H1 (cell line): ENCODE measurements at regions not wholly inside any gene's neighbourhood (a gene's known extent, or its start where the extent isn't known, plus 50 kb on each side); places are given as distances from the start of the nearest gene placed in this dataset.

ENCODE experiments used
- CTCF ChIA-PET: fragments of 300-600 bp; sonication (Branson Sonifier 250); formaldehyde crosslinking; loops from one replicate; lab custom pipeline; 2021; ENCODE audit not compliant: partially characterized antibody; lab: Charles Lee
- POLR2A ChIA-PET: fragments of 300-600 bp; sonication (Branson Sonifier 250); formaldehyde crosslinking; loops from one replicate; lab custom pipeline; 2021; ENCODE audit warnings: inconsistent platforms; ENCODE audit not compliant: partially characterized antibody; lab: Charles Lee
- DNase-seq, 2 experiments: peaks; one replicate each; pipeline versions ENCODE4 v3.0.0 to v3.0.0-alpha.2; 2010 to 2022; ENCODE audit warnings: low spot score in 2 of 2, low read depth in 1 of 2, mixed read lengths in 1 of 2
- FAIRE-seq: peaks from 2 replicates; lab custom pipeline; 2011; peaks lifted over from hg19 to GRCh38; lab: Jason Lieb, UNC
- H2AFZ ChIP-seq: 2 replicates; pipeline ENCODE4 v1.8.1; 2012; ENCODE audit warnings: low read length, inconsistent platforms
- H2AK5ac ChIP-seq: 2 replicates; pipeline ENCODE4 v1.6.1; 2013; ENCODE audit warnings: low read depth, low read length
- H2BK120ac ChIP-seq: replicated peaks from 2 replicates; pipeline ENCODE3; 2013; ENCODE audit warnings: low read depth, low read length, inconsistent platforms
- H2BK12ac ChIP-seq: 2 replicates; pipeline ENCODE4 v1.6.1; 2013; ENCODE audit warnings: low read depth, low read length
- H2BK15ac ChIP-seq: 2 replicates; pipeline ENCODE4 v1.6.1; 2013; ENCODE audit warnings: low read length
- H2BK20ac ChIP-seq: 2 replicates; pipeline ENCODE4 v1.6.1; 2013; ENCODE audit warnings: low read length
- H2BK5ac ChIP-seq: 2 replicates; pipeline ENCODE4 v1.6.1; 2013; ENCODE audit warnings: low read depth, low read length
- H3K14ac ChIP-seq: 2 replicates; pipeline ENCODE4 v1.6.1; 2013; ENCODE audit warnings: inconsistent platforms; ENCODE audit not compliant: insufficient read length
- H3K18ac ChIP-seq: 2 replicates; pipeline ENCODE4 v1.6.1; 2013; ENCODE audit warnings: low read length; ENCODE audit errors: extremely low read depth
- H3K23ac ChIP-seq: 2 replicates; pipeline ENCODE4 v1.6.1; 2013; ENCODE audit warnings: inconsistent platforms; ENCODE audit not compliant: insufficient read length
- H3K23me2 ChIP-seq: 2 replicates; pipeline ENCODE4 v1.6.1; 2013; ENCODE audit warnings: low read depth, low read length
- H3K27ac ChIP-seq: 2 replicates; pipeline ENCODE4 v1.6.1; 2011; ENCODE audit warnings: low read depth, low read length, inconsistent platforms
- H3K27me3 ChIP-seq, 4 experiments: replicated peaks in 1 of 4; 1 replicate in 1 of 4; 2 replicates in 3 of 4; pipeline versions ENCODE4 v1.6.1 to v1.8.1; 2011 to 2013; ENCODE audit warnings: low read length in 3 of 4, mild to moderate bottlenecking in 3 of 4, inconsistent platforms in 2 of 4, mixed read lengths in 2 of 4, moderate library complexity in 1 of 4; ENCODE audit not compliant: control insufficient read depth in 3 of 4, insufficient read depth in 3 of 4; ENCODE audit errors: extremely low read depth in 1 of 4
- H3K36me3 ChIP-seq, 4 experiments: 2 replicates each; pipeline versions ENCODE4 v1.6.1 to v1.8.1; 2011 to 2013; ENCODE audit warnings: mild to moderate bottlenecking in 4 of 4, low read length in 3 of 4, moderate library complexity in 2 of 4, control low read depth in 1 of 4, inconsistent platforms in 1 of 4; ENCODE audit not compliant: insufficient read depth in 4 of 4, control insufficient read depth in 2 of 4
- H3K4ac ChIP-seq: replicated peaks from 2 replicates; pipeline ENCODE3; 2013; ENCODE audit warnings: low read length, low read depth, mixed read lengths, inconsistent platforms; ENCODE audit not compliant: insufficient read length
- H3K4me1 ChIP-seq, 4 experiments: replicated peaks in 1 of 4; 1 replicate in 1 of 4; 2 replicates in 3 of 4; pipeline versions ENCODE4 v1.6.1 to v1.8.1; 2011 to 2013; ENCODE audit warnings: low read length in 3 of 4, inconsistent platforms in 2 of 4, mixed read lengths in 1 of 4; ENCODE audit not compliant: insufficient read depth in 4 of 4, control insufficient read depth in 3 of 4
- H3K4me2 ChIP-seq, 2 experiments: 2 replicates each; pipeline versions ENCODE4 v1.6.1 to v1.8.1; 2011 to 2013; ENCODE audit warnings: low read depth in 2 of 2, low read length in 2 of 2, control low read depth in 1 of 2, inconsistent platforms in 1 of 2, mild to moderate bottlenecking in 1 of 2; ENCODE audit not compliant: insufficient read depth in 1 of 2
- H3K4me3 ChIP-seq, 4 experiments: fragments of 200-600, 300-600 bp in 1 of 4; sonication (generic), shearing (Covaris generic), sonication (Bioruptor Twin) in 1 of 4; 2 replicates each; pipeline versions ENCODE4 v1.5.1 to v1.8.1; 2011 to 2016; ENCODE audit warnings: low read length in 4 of 4, low read depth in 3 of 4, control low read depth in 2 of 4, inconsistent platforms in 2 of 4, mild to moderate bottlenecking in 2 of 4, mixed read lengths in 1 of 4, moderate library complexity in 1 of 4; ENCODE audit not compliant: insufficient read depth in 2 of 4; ENCODE audit errors: extremely low read depth in 1 of 4
- H3K56ac ChIP-seq: replicated peaks from 2 replicates; pipeline ENCODE3; 2013; ENCODE audit warnings: low read depth, mild to moderate bottlenecking, mixed read lengths, low read length, inconsistent platforms; ENCODE audit not compliant: insufficient read length
- H3K79me1 ChIP-seq: 2 replicates; pipeline ENCODE4 v1.6.1; 2013; ENCODE audit warnings: low read depth, low read length, control low read depth
- H3K79me2 ChIP-seq, 2 experiments: 2 replicates each; pipeline versions ENCODE4 v1.6.1 to v1.8.1; 2012 to 2013; ENCODE audit warnings: low read length in 2 of 2, mild to moderate bottlenecking in 2 of 2, inconsistent platforms in 1 of 2; ENCODE audit not compliant: insufficient read depth in 2 of 2, control insufficient read depth in 1 of 2
- H3K9ac ChIP-seq, 4 experiments: replicated peaks in 1 of 4; 1 replicate in 1 of 4; 2 replicates in 3 of 4; pipeline versions ENCODE4 v1.6.1 to v1.8.1; 2011 to 2013; ENCODE audit warnings: low read depth in 3 of 4, low read length in 3 of 4, control low read depth in 2 of 4, mild to moderate bottlenecking in 2 of 4, moderate library complexity in 2 of 4, inconsistent platforms in 1 of 4; ENCODE audit errors: extremely low read depth in 1 of 4
- H3K9me3 ChIP-seq, 2 experiments: 2 replicates each; pipeline versions ENCODE4 v1.6.1 to v1.8.1; 2012 to 2013; ENCODE audit warnings: mild to moderate bottlenecking in 2 of 2, moderate library complexity in 2 of 2, control low read depth in 1 of 2, inconsistent platforms in 1 of 2, low read depth in 1 of 2, low read length in 1 of 2, mixed read lengths in 1 of 2; ENCODE audit not compliant: insufficient read depth in 2 of 2
- H4K20me1 ChIP-seq, 2 experiments: replicated peaks in 1 of 2; 2 replicates each; pipeline versions ENCODE3 to v1.8.1; 2011 to 2013; ENCODE audit warnings: inconsistent platforms in 2 of 2, low read length in 2 of 2, mild to moderate bottlenecking in 1 of 2; ENCODE audit not compliant: insufficient read depth in 2 of 2, control insufficient read depth in 1 of 2
- H4K5ac ChIP-seq: 2 replicates; pipeline ENCODE4 v1.6.1; 2013; ENCODE audit warnings: low read length, low read depth, mixed read lengths, inconsistent platforms; ENCODE audit not compliant: insufficient read length
- H4K8ac ChIP-seq: 2 replicates; pipeline ENCODE4 v1.8.0; 2013; ENCODE audit warnings: mild to moderate bottlenecking, moderate library complexity, low read length, inconsistent platforms; ENCODE audit not compliant: insufficient read depth; ENCODE audit errors: extremely low read depth
- H4K91ac ChIP-seq: replicated peaks from 2 replicates; pipeline ENCODE3; 2013; ENCODE audit warnings: low read length, mixed read lengths, inconsistent platforms; ENCODE audit not compliant: insufficient read length
- BACH1 ChIP-seq: IDR thresholded peaks from 2 replicates; pipeline ENCODE4 v1.6.1; 2012; ENCODE audit warnings: low read length, improper control_type of control experiment
- CBX5 ChIP-seq: fragments of 300-800, 300-1000 bp; sonication (generic); IDR thresholded peaks from 2 replicates; pipeline ENCODE4 v1.7.1; 2016; ENCODE audit warnings: antibody characterized with exemption, low read length, low read depth
- EGR1 ChIP-seq: IDR thresholded peaks from 2 replicates; pipeline ENCODE4 v1.6.1; 2011; ENCODE audit warnings: low read depth, low read length, borderline replicate concordance
- EP300 ChIP-seq, 2 experiments: IDR thresholded peaks; 1 replicate in 1 of 2; 2 replicates in 1 of 2; pipeline ENCODE4 v1.6.1; 2011 to 2012; ENCODE audit warnings: low read depth in 2 of 2, low read length in 2 of 2, mild to moderate bottlenecking in 2 of 2, borderline replicate concordance in 1 of 2, inconsistent platforms in 1 of 2, moderate library complexity in 1 of 2
- EZH2 ChIP-seq: fragments of 200-600 bp; sonication (generic); IDR thresholded peaks from 2 replicates; pipeline ENCODE4 v1.7.1; 2012; ENCODE audit warnings: low read depth, mild to moderate bottlenecking, moderate library complexity, low read length, inconsistent platforms; ENCODE audit not compliant: severe bottlenecking
- KDM4A ChIP-seq: IDR thresholded peaks from one replicate; pipeline ENCODE4 v1.7.1; 2012; ENCODE audit warnings: low read depth, mild to moderate bottlenecking, moderate library complexity, low read length, inconsistent platforms; ENCODE audit not compliant: severe bottlenecking
- POU5F1 ChIP-seq: IDR thresholded peaks from 2 replicates; pipeline ENCODE4 v1.6.1; 2011; ENCODE audit warnings: low read depth, mild to moderate bottlenecking, low read length, moderate library complexity
- RAD21 ChIP-seq, 2 experiments: IDR thresholded peaks in 1 of 2; conservative IDR thresholded peaks in 1 of 2; 2 replicates each; pipeline ENCODE4 v1.6.1; 2011; ENCODE audit warnings: low read depth in 2 of 2, low read length in 2 of 2, improper control_type of control experiment in 1 of 2, inconsistent platforms in 1 of 2, mild to moderate bottlenecking in 1 of 2, moderate library complexity in 1 of 2
- RXRA ChIP-seq: IDR thresholded peaks from 2 replicates; pipeline ENCODE4 v1.6.1; 2011; ENCODE audit warnings: low read depth, mild to moderate bottlenecking, low read length, moderate library complexity; ENCODE audit not compliant: insufficient read depth
- SAP30 ChIP-seq: fragments of 300-600 bp; sonication (generic); IDR thresholded peaks from 2 replicates; pipeline ENCODE4 v1.7.1; 2012; ENCODE audit warnings: low read length, moderate library complexity, mild to moderate bottlenecking, inconsistent platforms; ENCODE audit not compliant: insufficient read depth, insufficient replicate concordance
- SIRT6 ChIP-seq: IDR thresholded peaks from one replicate; pipeline ENCODE4 v1.7.1; 2012; ENCODE audit warnings: low read length, inconsistent platforms
- SIX5 ChIP-seq: IDR thresholded peaks from 2 replicates; pipeline ENCODE4 v1.6.1; 2011; ENCODE audit warnings: mild to moderate bottlenecking, low read depth, low read length
- SP4 ChIP-seq: IDR thresholded peaks from 2 replicates; pipeline ENCODE4 v1.6.1; 2012; ENCODE audit warnings: low read length, inconsistent platforms
- SUZ12 ChIP-seq: fragments of 200-600 bp; sonication (generic); IDR thresholded peaks from 2 replicates; pipeline ENCODE4 v1.6.1; 2012; ENCODE audit warnings: mild to moderate bottlenecking, inconsistent platforms, low read length, moderate library complexity, mixed read lengths
- ZNF274 ChIP-seq: IDR thresholded peaks from 2 replicates; pipeline ENCODE4 v1.7.0; 2012; ENCODE audit warnings: low read length, borderline replicate concordance; ENCODE audit errors: extremely low read depth
- WGBS, 2 experiments: shearing (Covaris generic) in 1 of 2; methylation state at CpG; one replicate each; pipeline versions ENCODE4 v1.1.6 to v1.1.7; 2013 to 2015; ENCODE audit warnings: low lambda C conversion rate in 2 of 2, mixed read lengths in 2 of 2, inconsistent platforms in 1 of 2, low coverage in 1 of 2, missing lambda C conversion rate in 1 of 2; ENCODE audit not compliant: insufficient replicate concordance in 2 of 2, insufficient coverage in 1 of 2, insufficient read length in 1 of 2; ENCODE audit errors: extremely low coverage in 1 of 2, missing lambda C conversion rate in 1 of 2; 5-methylcytosine and 5-hydroxymethylcytosine counted together

- H4K8ac ChIP-seq: no peak overlapping the region
- H3K4me1 ChIP-seq: peaks cover 0 to 5% (median 0%) of the 10 kb centered on the region in 4 experiments; a peak in 1 of 7 replicates
- DNase-seq (no peak), FAIRE-seq (no peak)
- no peak overlapping the region for H4K5ac ChIP-seq
- no peaks in the 10 kb centered on the region for H3K36me3 ChIP-seq
- WGBS, 2 experiments: 85% methylated on average over 4 of the region's 4 CpGs; no CpG with 5 or more reads in 1 of the 2 experiments
- H2AFZ ChIP-seq: no peak overlapping the region
- H3K9me3 ChIP-seq: no peaks in the 10 kb centered on the region
- H3K4me3 ChIP-seq: no peak overlapping the region
- H3K79me2 ChIP-seq: no peaks in the 10 kb centered on the region
- H2BK5ac ChIP-seq: no peak overlapping the region
- H4K91ac ChIP-seq: no peak overlapping the region
- POLR2A ChIA-PET: no interaction called here
- no peak overlapping the region for H2BK20ac ChIP-seq
- no peak overlapping the region for H3K4ac ChIP-seq
- H2BK15ac ChIP-seq: no peak overlapping the region
- H3K23me2 ChIP-seq: no peaks in the 10 kb centered on the region; the same call in 1 of the 2 replicates
- H3K56ac ChIP-seq: no peak overlapping the region
- H3K23ac ChIP-seq: no peak overlapping the region
- H3K79me1 ChIP-seq: no peaks in the 10 kb centered on the region
- no peak overlapping the region for H2BK120ac ChIP-seq
- H3K18ac ChIP-seq: no peak overlapping the region
- peaks cover 0 to 1% (median 0%) of the 10 kb centered on the region in 4 experiments; a peak in 1 of 7 replicates for H3K27me3 ChIP-seq
- no peaks in the 10 kb centered on the region for H4K20me1 ChIP-seq
- H3K9ac ChIP-seq: no peak overlapping the region
- no peak overlapping the region for H3K4me2 ChIP-seq
- H3K27ac ChIP-seq: no peak overlapping the region
- H2AK5ac ChIP-seq: no peak overlapping the region
- H3K14ac ChIP-seq: no peak overlapping the region
- CTCF ChIA-PET: interaction anchor here (0.9 to 1.4 kb wide), 5 partner anchors 11 to 151 kb away, joined by 3 to 4 read pairs (median 3); no protein-coding TSS in a partner anchor
- H2BK12ac ChIP-seq: no peak overlapping the region
- TF ChIP-seq POU5F1 (no peak), SIRT6 (no peak), CBX5 (no peak), EP300 (IDR thresholded peaks at IDR 0.05; ENCODE audit: borderline replicate concordance in 1 of 2, low read depth in 2 of 2, low read length in 2 of 2) (no peak), KDM4A (no peak), SP4 (no peak), EZH2 (no peak), SAP30 (no peak), SUZ12 (no peak), ZNF274 (no peak), EGR1 (no peak), RAD21 (IDR thresholded peaks at IDR 0.05 in 1 of 2, conservative IDR thresholded peaks at IDR 0.05 in 1 of 2; ENCODE audit: low read depth in 2 of 2, low read length in 2 of 2) (no peak), BACH1 (no peak), RXRA (no peak), SIX5 (no peak)
These were observed 68.7 kb upstream of the SLC1A3 start for GRCh38 chr5:36537724-36538123.
